Upper lobe of left lung (tissue), 6 donors: ENCODE measurements at regions not wholly inside any gene's neighbourhood (a gene's known extent, or its start where the extent isn't known, plus 50 kb on each side); places are given as distances from the start of the nearest gene placed in this dataset.

Experiments used
- ATAC-seq, 2 donors: fragments of 200-7000 bp; cut with Tn5 transposase; one replicate each; pipeline ENCODE4 v1.9.1; 2022; ENCODE audit warnings: mild to moderate bottlenecking in 2 of 2, moderate library complexity in 2 of 2; ENCODE audit not compliant: low FRiP score in 2 of 2
- DNase-seq, 2 donors: peaks; one replicate each; pipeline ENCODE4 v3.0.0-alpha.2; 2019 to 2020
- H3K27ac ChIP-seq, 4 donors: fragments of 200-600 bp; sonication (generic); one replicate each; pipeline ENCODE4 v1.5.1; 2016 to 2019
- H3K27me3 ChIP-seq, 4 donors: fragments of 200-600 bp; sonication (generic); one replicate each; pipeline ENCODE4 v1.5.1; 2017 to 2019
- H3K36me3 ChIP-seq, 4 donors: fragments of 200-600 bp; sonication (generic); one replicate each; pipeline ENCODE4 v1.5.1; 2016 to 2019
- H3K4me1 ChIP-seq, 4 donors: fragments of 200-600 bp; sonication (generic); one replicate each; pipeline ENCODE4 v1.5.1; 2018 to 2019
- H3K4me3 ChIP-seq, 4 donors: fragments of 200-600 bp; sonication (generic); one replicate each; pipeline ENCODE4 v1.5.1; 2017 to 2019; ENCODE audit warnings: mild to moderate bottlenecking in 2 of 4, moderate library complexity in 1 of 4
- H3K9me3 ChIP-seq, 4 donors: fragments of 200-600 bp; sonication (generic); one replicate each; pipeline ENCODE4 v1.5.1; 2018 to 2019
- CTCF ChIP-seq, 6 experiments: fragments of 450-650 bp in 4 of 6; fragments of 200-600 bp in 2 of 6; sonication (generic) in 2 of 6; IDR thresholded peaks; one replicate each; pipeline ENCODE4 v1.5.1; 2016 to 2019; ENCODE audit warnings: antibody characterized with exemption in 6 of 6
- EP300 ChIP-seq, 4 donors: sonication (generic); formaldehyde crosslinking; IDR thresholded peaks; one replicate each; pipeline ENCODE4 v1.5.1; 2017; ENCODE audit warnings: antibody characterized with exemption in 4 of 4, control low read depth in 2 of 4
- POLR2A ChIP-seq, 4 donors: fragments of 450-650 bp; IDR thresholded peaks; one replicate each; pipeline ENCODE4 v1.5.1; 2016 to 2017; ENCODE audit warnings: antibody characterized with exemption in 4 of 4, mild to moderate bottlenecking in 2 of 4
- POLR2AphosphoS5 ChIP-seq, 2 donors: sonication (generic); formaldehyde crosslinking; IDR thresholded peaks; one replicate each; pipeline ENCODE4 v1.5.1; 2017; ENCODE audit warnings: antibody characterized with exemption in 2 of 2
- WGBS, 2 donors: methylation state at CpG; one replicate each; pipeline ENCODE4 v1.1.5; 2017 to 2018; 5-methylcytosine and 5-hydroxymethylcytosine counted together
- donor health status: DM: no; HTN: no; CAD: no; lungs with moderate emphysema.
- donor health status: DM: no; HTN: yes; CAD: no; lungs with severe emphysema.

DNA sequence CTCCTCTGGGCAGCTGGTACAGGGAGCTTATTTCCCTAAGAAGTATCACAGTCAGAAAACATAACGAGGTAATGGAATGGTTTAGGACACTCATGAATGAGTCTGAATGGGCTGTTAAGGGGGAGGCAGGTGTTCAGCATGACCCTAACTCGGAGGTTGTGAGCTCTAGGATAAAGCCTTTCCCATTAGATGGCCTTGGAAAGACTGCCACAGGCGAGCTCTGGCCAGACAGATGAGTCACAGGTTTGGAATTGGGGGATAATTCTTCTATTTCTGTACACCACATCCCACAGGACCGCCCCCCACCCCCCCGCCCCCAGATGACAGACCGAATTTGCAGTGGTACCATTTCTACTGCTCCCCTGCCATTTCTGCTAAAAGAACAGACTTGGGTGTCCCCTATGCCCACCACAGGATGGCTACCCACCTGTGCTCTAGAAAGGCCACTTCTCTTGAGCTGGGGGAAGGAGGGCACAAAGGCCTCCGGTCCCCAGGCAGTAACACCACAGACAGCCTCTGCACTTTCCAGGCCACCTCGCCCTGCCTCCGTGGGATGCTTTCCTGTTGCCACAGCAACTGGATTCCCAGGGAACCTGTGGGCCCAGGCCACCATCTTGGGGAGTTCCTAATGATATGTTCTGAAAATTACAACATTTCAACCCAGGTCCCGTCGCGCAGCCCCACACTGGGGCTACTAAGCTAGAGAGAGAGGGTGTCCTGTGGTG, 76.7 kb downstream of the TRIM29 start:
- Histone ChIP-seq H3K36me3 (no peaks in the 10 kb centered on the region), H3K27ac (no peak overlapping the region), H3K9me3 (no peaks in the 10 kb centered on the region), H3K4me1 (peaks cover 0 to 7% (median 0%) of the 10 kb centered on the region in 4 donors), H3K27me3 (no peaks in the 10 kb centered on the region), H3K4me3 (no peak overlapping the region)
- DNase-seq (no peak), ATAC-seq (no peak)
- 76 to 78% methylated on average over 9 to 10 of the region's 12 CpGs for WGBS, 2 donors
- TF ChIP-seq POLR2A (IDR thresholded peaks at IDR 0.05) (no peak), POLR2AphosphoS5 (IDR thresholded peaks at IDR 0.05) (no peak), EP300 (IDR thresholded peaks at IDR 0.05) (no peak)

GRCh38 chr11:120060512-120060911, 77.4 kb downstream of the TRIM29 start:
- ATAC-seq (no peak), DNase-seq (no peak)
- TF ChIP-seq EP300 (IDR thresholded peaks at IDR 0.05) (no peak), POLR2A (IDR thresholded peaks at IDR 0.05) (no peak), POLR2AphosphoS5 (IDR thresholded peaks at IDR 0.05) (no peak), CTCF (IDR thresholded peaks at IDR 0.05) (no peak)
- Histone ChIP-seq H3K27ac (no peak overlapping the region), H3K27me3 (no peaks in the 10 kb centered on the region), H3K36me3 (no peaks in the 10 kb centered on the region), H3K4me3 (no peak overlapping the region), H3K9me3 (no peaks in the 10 kb centered on the region), H3K4me1 (peaks cover 0 to 7% (median 0%) of the 10 kb centered on the region in 4 donors)
- 85% methylated on average over 7 of the region's 7 CpGs for WGBS, 2 donors

DNA sequence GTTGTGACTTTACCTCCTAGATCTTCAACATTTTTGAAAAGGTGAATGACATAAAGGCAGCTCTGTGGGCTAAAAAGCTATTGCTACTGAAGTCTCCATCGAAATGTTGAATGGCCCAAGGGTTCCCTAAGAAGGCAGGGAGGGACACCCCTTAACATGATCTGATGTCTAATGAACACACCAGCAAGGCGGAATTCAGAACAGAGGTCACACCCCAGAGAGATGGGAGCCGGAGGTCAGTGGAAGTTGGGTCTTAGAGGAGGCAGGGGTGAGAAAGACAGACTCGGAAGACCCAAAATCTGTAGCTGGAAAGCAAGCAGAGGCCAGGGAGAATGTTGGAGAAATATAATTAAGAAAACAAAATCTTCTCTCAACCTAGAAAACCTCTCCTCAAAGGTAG, 79.0 kb downstream of the TRIM29 start:
- H3K4me1 ChIP-seq = peaks cover 0 to 7% (median 0%) of the 10 kb centered on the region in 4 donors
- ATAC-seq (no peak), DNase-seq (no peak)
- no peak overlapping the region for H3K4me3 ChIP-seq
- H3K27me3 ChIP-seq = no peaks in the 10 kb centered on the region
- no peak overlapping the region for H3K27ac ChIP-seq
- no peaks in the 10 kb centered on the region for H3K36me3 ChIP-seq
- no peaks in the 10 kb centered on the region for H3K9me3 ChIP-seq
- TF ChIP-seq POLR2AphosphoS5 (IDR thresholded peaks at IDR 0.05) (no peak), EP300 (IDR thresholded peaks at IDR 0.05) (no peak), CTCF (IDR thresholded peaks at IDR 0.05) (no peak), POLR2A (IDR thresholded peaks at IDR 0.05) (no peak)
- 85 to 90% methylated on average over 4 of the region's 4 CpGs for WGBS, 2 donors

GRCh38 chr11:120057595-120058581, 80.0 kb downstream of the TRIM29 start:
- Histone ChIP-seq H3K27me3 (no peaks in the 10 kb centered on the region), H3K4me3 (no peak overlapping the region), H3K4me1 (peaks cover 0 to 7% (median 0%) of the 10 kb centered on the region in 4 donors), H3K9me3 (no peaks in the 10 kb centered on the region), H3K36me3 (no peaks in the 10 kb centered on the region), H3K27ac (no peak overlapping the region)
- no peak for TF ChIP-seq POLR2A (IDR thresholded peaks at IDR 0.05)
- no peak for TF ChIP-seq POLR2AphosphoS5 (IDR thresholded peaks at IDR 0.05)
- TF ChIP-seq EP300 (IDR thresholded peaks at IDR 0.05) = no peak
- TF ChIP-seq CTCF (IDR thresholded peaks at IDR 0.05) = no peak
- peak in 1 of 2 donors; percentile 56 for DNase-seq
- 69 to 70% methylated on average over 13 to 18 of the region's 18 CpGs for WGBS, 2 donors
- ATAC-seq = peak in 1 of 2 donors; percentile 59

- no peak for ATAC-seq
- TF ChIP-seq EP300 (IDR thresholded peaks at IDR 0.05) (no peak), POLR2AphosphoS5 (IDR thresholded peaks at IDR 0.05) (no peak), CTCF (IDR thresholded peaks at IDR 0.05) (no peak), POLR2A (IDR thresholded peaks at IDR 0.05) (no peak)
- H3K9me3 ChIP-seq = no peaks in the 10 kb centered on the region
- no peak overlapping the region for H3K27ac ChIP-seq
- no peak for DNase-seq
- H3K27me3 ChIP-seq = no peaks in the 10 kb centered on the region
- no peak overlapping the region for H3K4me3 ChIP-seq
- 71 to 72% methylated on average over 4 of the region's 4 CpGs for WGBS, 2 donors
- no peaks in the 10 kb centered on the region for H3K36me3 ChIP-seq
- H3K4me1 ChIP-seq = peaks cover 0 to under 1% (median 0%) of the 10 kb centered on the region in 4 donors
Measured at GRCh38 chr11:120057028-120057330, 80.9 kb downstream of the TRIM29 start.
